ENCODE measurements at regions not wholly inside any gene's neighbourhood (a gene's known extent, or its start where the extent isn't known, plus 50 kb on each side); places are given as distances from the start of the nearest gene placed in this dataset.
"Not testable (repeated sequence)": the region's sequence is repeated elsewhere in the genome, so short reads cannot be mapped to it uniquely, and the experiment has no call there.

DNA sequence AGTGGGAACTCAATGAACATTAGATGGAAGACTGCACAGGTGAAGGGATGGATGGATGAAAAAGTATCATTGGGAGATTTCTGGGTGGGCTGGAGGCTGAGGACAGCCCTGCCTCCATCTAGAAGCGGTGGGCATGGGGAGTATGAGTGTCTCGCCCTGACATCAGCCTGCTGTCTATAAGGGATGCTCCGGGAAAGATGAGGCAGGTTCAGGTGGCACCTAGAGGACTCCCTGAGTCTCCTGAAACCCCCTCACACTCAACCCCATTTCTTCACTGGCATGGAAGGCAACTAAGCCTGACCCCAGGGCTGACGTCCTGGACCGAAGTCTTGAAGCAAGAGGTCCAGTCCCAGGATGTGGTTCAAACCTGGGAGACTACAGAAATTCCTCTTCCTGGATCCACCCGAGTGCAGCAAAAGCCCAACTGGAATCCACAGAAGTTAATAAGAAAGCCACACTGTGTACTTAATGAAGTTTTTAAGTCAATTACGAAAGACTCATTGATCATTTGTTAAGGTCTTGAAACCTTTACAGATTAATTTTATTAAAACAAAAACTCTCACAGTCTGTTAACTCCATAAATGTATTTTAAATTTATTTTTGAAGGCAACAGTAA is 238.8 kb downstream of the EMX2 start:
- no peak for DNase-seq (ENCODE audit: extremely low read depth, low read depth)

DNA sequence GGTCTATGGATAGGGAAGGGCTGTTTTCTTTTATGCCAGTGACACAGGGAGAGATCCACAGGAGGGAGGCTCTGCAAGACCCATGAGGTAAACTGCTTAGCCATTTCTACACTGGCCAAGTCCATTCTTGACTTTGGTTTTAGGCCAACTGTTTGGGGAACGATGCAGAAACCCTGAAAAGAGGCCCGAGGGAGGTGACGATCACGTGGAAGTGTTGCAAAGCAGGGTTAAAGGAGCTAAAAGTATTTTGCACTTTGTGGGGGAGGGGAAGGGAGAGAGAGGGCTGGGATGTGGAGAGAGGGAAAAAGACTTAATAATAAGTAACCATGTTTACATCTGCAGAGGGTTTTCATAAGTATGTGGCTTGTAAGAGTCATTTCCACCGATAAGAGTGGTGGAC is 239.7 kb downstream of the EMX2 start:
- no peak for DNase-seq (ENCODE audit: extremely low read depth, low read depth)

- no peak for DNase-seq (ENCODE audit: extremely low read depth, low read depth)
Measured at GRCh38 chr10:117783698-117784395, 241.3 kb downstream of the EMX2 start.

DNA sequence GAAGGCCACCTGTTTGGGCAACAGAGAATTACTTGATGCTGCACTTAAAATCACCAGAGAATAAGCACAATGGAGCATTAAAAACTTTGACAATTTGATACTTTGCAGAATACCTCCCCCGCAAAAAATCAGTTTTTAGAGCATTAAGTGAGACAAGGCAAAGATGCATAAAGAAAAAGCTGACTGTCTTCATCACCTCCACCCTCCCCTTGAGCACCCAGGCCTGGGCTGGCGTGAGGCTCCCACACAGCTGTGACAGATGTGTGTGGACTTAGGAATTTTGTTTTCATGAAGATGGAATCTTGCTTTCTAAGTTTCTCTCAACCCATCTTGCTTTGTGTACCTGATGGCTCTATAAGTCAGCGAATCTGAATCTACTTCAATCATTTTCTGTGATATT is 242.2 kb downstream of the EMX2 start:
- DNase-seq (ENCODE audit: extremely low read depth, low read depth), result no peak

DNA sequence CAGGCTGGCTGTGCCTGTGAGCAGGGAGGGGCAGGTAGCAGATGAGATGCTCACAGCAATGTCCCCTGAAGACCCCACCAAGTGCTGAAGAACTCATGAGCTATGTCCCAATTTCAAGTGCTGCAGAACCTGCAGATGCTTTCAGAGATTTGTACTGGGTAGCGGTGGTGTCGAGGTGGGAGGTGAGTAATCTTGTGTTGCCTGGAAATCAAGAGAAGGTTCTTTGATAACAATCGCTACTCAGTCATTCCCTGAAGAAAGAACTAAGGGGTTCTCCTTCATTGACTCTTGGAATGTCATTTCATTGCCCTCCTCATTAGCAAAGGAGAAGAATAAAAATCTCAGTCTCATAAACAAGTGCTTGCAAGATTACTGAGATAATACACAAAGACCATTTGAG is 246.4 kb downstream of the EMX2 start:
- DNase-seq (ENCODE audit: extremely low read depth, low read depth), result no peak

GRCh38 chr10:117790179-117790578 is 247.6 kb downstream of the EMX2 start:
- no peak for DNase-seq (ENCODE audit: extremely low read depth, low read depth)

DNA sequence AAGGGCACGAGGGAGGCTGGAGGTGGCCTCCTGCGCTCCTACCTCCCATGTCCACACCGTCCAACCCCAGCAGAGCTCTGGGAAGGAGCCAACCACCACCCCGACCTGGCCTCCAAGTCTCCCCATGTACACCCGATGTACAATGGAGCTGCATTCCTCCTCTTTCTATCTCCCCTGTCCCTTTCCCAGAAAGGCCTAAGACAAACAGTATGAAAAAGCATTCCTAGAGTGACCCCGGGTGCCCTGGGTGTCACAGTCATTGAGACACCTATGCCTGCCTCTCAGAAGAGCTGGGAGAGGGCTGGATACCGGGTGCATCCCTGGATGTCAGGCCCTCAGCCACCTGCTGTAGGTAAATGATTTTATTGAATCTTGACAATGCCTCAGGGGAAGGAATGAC is 248.1 kb downstream of the EMX2 start:
- no peak for DNase-seq (ENCODE audit: extremely low read depth, low read depth)

DNA sequence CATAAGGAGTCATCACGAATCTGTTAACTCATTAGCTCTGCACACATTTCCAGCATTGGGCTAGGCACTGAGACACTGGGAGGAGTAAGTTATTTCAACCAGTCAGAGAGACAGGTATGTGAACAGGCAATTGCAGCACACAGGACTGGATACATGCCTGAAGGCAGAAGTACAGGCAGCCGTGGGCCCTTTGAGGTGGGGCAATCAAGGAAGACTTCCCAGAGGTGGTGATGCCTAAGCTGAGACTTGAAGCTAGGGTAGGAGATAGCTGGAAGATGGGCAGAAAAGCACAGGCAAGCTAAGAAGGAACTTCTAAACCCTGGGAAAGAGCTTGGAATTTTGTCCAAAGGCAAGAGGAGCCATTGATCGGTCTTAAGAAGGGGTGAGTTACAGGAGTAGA is 249.7 kb downstream of the EMX2 start:
- DNase-seq (ENCODE audit: extremely low read depth, low read depth), result no peak

DNA sequence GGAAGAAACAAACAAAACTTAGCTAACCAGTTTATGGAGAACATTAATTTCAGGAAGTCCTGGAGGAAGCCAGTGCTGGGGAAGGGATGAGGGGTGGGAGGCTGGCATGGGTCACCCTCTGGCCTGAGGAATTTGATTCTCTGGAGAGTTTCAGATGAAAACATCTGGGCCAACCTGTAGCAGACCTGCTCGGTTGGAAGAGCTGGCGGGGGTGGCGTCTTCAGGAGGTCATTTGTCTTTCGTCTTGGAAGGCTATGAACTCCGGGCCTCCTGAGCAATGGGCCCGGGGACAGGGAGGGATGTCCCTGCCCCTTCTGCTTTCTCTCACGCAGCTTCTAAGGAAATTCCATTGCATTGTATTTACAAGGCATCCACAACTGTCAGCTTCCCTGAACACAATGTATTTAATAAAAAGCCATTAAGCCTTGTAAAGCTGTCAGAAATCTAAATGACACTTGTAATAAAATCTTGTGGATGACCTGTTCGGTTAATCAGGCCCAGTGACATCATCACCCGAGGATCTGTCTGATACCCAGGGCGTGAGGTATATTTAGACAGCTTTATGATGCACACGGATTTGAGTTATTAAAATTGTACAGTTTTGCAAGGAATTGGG is 250.5 kb downstream of the RAB11FIP2 start:
- no peak for DNase-seq (ENCODE audit: extremely low read depth, low read depth)

DNA sequence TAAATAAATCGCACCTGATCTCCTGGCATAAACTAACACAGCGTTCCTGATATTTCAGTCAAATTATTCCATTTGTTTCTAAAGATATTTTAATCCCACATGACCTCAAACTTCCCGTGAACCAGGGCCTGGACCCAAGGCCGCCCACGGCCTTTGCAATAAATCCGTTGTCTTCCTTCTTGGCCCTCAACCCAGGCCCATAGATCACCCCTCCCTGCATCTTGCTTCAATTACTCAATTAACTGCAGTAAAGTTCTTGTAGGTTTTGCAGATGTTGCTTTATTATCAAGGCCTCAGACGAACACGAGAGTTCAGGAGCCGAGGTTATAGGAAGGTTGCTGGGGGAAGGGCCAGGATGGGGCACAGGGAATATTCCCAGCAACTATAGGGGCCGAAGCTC is 249.4 kb downstream of the RAB11FIP2 start:
- DNase-seq (ENCODE audit: extremely low read depth, low read depth), result no peak

DNA sequence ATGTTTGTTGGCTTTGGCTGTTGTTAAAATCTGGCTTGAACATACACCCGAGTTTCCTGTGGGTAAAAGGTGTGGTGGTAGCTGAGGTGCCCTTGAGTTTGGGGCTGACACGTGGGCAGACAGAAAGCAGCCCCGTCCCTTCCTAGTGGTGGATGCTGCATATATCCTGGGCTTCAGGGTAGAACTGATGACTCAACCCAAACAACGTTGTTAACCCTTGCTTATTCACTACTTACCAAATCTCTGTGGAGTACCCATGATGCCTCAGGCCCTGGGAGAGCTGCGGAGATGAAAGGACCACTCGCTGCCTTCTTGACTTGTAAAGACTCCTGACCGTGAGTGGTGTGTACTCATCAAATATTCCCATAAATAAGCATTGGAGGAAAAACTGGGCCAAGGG is 245.1 kb downstream of the RAB11FIP2 start:
- no peak for DNase-seq (ENCODE audit: extremely low read depth, low read depth)

DNA sequence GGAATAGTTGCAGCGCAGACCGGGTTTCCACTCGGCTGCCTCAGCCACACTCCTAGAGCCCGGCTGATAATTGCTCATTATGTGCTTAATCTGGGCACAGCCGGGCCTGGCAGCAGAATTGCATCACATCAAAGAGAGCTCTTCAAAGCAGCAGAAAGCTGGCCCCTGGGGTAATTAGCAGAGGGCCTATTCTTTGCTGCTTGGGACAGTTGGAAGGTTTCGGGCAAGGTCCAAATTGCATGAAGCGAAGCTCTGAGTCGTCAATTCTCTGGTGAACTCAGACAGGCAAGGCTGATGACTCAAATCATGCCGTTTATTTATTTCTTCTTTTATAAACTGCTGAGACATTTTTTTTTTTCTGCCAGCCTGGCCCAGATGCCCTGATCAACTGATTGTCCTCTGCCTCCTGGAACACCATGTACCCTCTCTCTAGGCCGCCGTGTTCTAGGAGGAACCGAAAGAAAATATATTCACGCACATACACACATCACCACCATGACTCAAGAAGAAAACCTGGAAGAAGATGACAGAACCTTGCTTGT is 242.2 kb downstream of the RAB11FIP2 start:
- no peak for DNase-seq (ENCODE audit: extremely low read depth, low read depth)

- DNase-seq (ENCODE audit: extremely low read depth, low read depth), result no peak
Measured at GRCh38 chr10:117805139-117805538, 241.6 kb downstream of the RAB11FIP2 start.

- DNase-seq (ENCODE audit: extremely low read depth, low read depth), result no peak
Measured at GRCh38 chr10:117807441-117807840, 239.3 kb downstream of the RAB11FIP2 start.

DNA sequence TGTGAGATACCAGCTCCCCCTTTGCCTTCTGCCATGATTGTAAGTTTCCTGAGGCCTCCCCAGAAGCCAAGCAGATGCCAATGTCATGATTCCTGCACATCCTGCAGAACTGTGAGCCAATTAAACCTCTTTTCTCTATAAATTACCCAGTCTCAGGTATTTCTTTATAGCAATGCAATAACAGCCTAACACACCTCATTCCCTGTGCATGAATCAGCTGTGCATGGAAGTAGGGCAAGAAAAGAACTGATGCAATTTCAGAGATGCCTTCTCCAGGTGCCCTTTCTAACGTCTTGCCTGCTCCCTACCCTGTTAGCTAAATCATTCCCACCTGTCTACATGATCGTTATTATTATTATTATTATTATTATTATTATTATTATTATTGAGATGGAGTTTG is 230.9 kb downstream of the RAB11FIP2 start:
- not testable (repeated sequence) for DNase-seq (ENCODE audit: extremely low read depth, low read depth)

- no peak for DNase-seq (ENCODE audit: extremely low read depth, low read depth)
Measured at GRCh38 chr10:117817116-117817515, 229.6 kb downstream of the RAB11FIP2 start.

DNA sequence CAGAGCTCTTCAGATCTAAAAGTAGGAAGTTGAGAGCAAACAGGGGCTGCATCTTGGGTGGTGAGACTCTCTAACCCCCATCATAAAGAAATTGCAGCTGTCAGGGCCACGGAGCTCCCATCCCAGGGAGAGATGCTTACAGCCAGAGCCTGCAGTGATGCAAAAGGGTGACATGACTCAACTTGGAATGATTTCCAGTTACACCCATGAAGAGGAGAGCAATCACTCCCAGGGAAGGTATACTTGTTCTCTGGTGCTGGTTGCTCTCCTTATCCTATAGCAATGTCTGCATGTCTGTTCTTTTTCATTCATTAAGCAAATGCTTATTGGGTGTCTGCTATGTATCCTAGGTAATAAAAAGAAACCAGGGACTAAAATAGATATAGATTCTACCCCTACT is 228.0 kb downstream of the RAB11FIP2 start:
- no peak for DNase-seq (ENCODE audit: extremely low read depth, low read depth)

DNA sequence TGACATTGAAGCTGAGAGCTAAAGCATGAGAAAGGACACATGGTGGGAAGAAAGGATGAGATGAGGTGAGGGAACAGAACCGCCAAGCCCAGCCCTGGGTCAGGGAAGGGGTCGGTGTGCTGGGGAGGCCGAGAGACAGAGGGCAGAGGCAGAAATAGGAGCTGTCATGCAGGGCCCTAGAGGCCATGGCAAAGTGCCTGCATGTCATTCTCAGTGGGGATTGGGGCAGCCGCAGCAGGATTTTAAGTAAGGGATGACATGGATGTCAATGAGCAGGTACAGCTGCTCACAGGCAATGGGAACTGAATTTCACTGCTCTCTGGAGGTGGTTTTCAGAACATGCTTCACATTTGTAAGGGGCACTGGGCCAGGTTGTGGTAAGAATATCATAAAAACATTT is 227.4 kb downstream of the RAB11FIP2 start:
- no peak for DNase-seq (ENCODE audit: extremely low read depth, low read depth)

- DNase-seq (ENCODE audit: extremely low read depth, low read depth), result no peak
Measured at GRCh38 chr10:117823980-117824379, 222.8 kb downstream of the RAB11FIP2 start.

DNA sequence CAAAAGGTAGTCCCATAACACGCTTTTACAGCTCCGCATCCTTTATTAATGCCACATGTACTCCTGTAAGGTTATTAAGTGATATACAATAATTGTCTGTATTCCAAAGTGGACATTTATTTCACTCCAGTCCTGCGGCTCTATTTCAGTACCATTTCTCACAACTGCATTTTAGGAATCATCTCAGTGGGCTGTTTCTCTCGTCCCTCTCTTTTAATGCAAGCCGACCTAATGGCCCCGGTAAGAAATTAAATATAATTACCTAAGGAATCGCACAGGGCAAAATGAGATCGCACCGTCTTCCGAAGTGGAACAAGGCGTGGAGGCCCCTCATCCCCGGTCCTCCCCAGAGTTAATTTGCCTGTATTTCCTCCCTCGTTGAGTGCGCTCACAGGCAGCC is 216.5 kb downstream of the RAB11FIP2 start:
- DNase-seq (ENCODE audit: extremely low read depth, low read depth), result no peak

DNA sequence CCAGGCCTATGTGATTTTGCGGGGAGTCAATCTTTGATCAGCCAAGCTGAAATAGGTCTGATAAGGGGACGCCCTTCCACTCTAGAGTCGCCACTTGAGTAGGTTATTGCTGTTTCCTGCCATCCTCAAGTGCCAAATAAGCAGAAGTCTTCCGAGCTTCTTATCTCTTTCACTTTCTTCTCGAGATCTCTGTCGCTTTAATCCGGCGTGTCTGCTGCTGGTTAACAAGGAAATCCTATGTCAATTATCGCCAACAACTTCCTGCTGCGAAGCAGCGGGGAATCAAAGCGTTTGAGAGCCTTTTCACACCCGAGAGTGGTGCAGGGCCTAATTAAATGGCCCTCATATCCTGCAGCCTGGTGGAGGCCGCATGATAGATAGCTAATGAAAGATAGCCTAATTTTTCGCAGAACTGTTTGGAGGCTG is 215.9 kb downstream of the RAB11FIP2 start:
- no peak for DNase-seq (ENCODE audit: extremely low read depth, low read depth)

Data from NCI-H460 (cell line).